SK-N-SH treated with all-trans-retinoic acid at 6 μM for 48 hours (cell line): ENCODE measurements at regions not wholly inside any gene's neighbourhood (a gene's known extent, or its start where the extent isn't known, plus 50 kb on each side); places are given as distances from the start of the nearest gene placed in this dataset.

ENCODE experiments used
- ATAC-seq: fragments of 200-7000 bp; cut with Tn5 transposase; 3 replicates; pipeline ENCODE4 v1.9.1; 2020; ENCODE audit warnings: mild to moderate bottlenecking, moderate library complexity
- ARNTL ChIP-seq: fragments of 450-650 bp; formaldehyde crosslinking; IDR thresholded peaks from 2 replicates; pipeline ENCODE4 v1.5.0; 2020; ENCODE audit warnings: low read depth, mild to moderate bottlenecking, moderate library complexity, borderline replicate concordance
- BACH2 ChIP-seq: fragments of 250-450 bp; sonication (Bioruptor Pico); IDR thresholded peaks from 2 replicates; pipeline ENCODE4 v1.9.0; 2021; ENCODE audit warnings: mild to moderate bottlenecking, borderline replicate concordance
- CSDC2 ChIP-seq: fragments of 250-450 bp; sonication (Bioruptor Pico); IDR thresholded peaks from 2 replicates; pipeline ENCODE4 v1.5.0; 2020; ENCODE audit warnings: mild to moderate bottlenecking, moderate library complexity
- CSRNP3 ChIP-seq: fragments of 250-450 bp; sonication (Bioruptor Pico); IDR thresholded peaks from 2 replicates; pipeline ENCODE4 v1.5.1; 2021; ENCODE audit warnings: mild to moderate bottlenecking, moderate library complexity
- GLIS3 ChIP-seq: fragments of 250-450 bp; sonication (Bioruptor Pico); IDR thresholded peaks from 2 replicates; pipeline ENCODE4 v1.5.0; 2020; ENCODE audit warnings: mild to moderate bottlenecking, moderate library complexity
- ISL1 ChIP-seq: fragments of 250-450 bp; sonication (Bioruptor Pico); IDR thresholded peaks from 2 replicates; pipeline ENCODE4 v2.1.2; 2022; ENCODE audit warnings: mild to moderate bottlenecking, moderate library complexity
- OSR1 ChIP-seq: fragments of 250-450 bp; sonication (Bioruptor Pico); IDR thresholded peaks from 2 replicates; pipeline ENCODE4 v1.8.0; 2022; ENCODE audit warnings: moderate library complexity, mild to moderate bottlenecking, inconsistent platforms
- PATZ1 ChIP-seq: fragments of 250-450 bp; sonication (Bioruptor Pico); IDR thresholded peaks from 2 replicates; pipeline ENCODE4 v1.8.0; 2020; ENCODE audit warnings: mild to moderate bottlenecking, moderate library complexity, borderline replicate concordance
- PPARA ChIP-seq: fragments of 250-450 bp; sonication (Bioruptor Pico); IDR thresholded peaks from 2 replicates; pipeline ENCODE4 v1.5.0; 2020; ENCODE audit warnings: mild to moderate bottlenecking, borderline replicate concordance
- RARB ChIP-seq: fragments of 250-450 bp; sonication (Bioruptor Pico); IDR thresholded peaks from 2 replicates; pipeline ENCODE4 v1.8.0; 2021; ENCODE audit warnings: mild to moderate bottlenecking, moderate library complexity
- SNAI2 ChIP-seq: fragments of 250-450 bp; sonication (Bioruptor Pico); IDR thresholded peaks from 2 replicates; pipeline ENCODE4 v1.5.0; 2020; ENCODE audit warnings: mild to moderate bottlenecking, moderate library complexity
- TOX ChIP-seq: fragments of 250-450 bp; sonication (Bioruptor Pico); IDR thresholded peaks from 2 replicates; pipeline ENCODE4 v1.8.0; 2021; ENCODE audit warnings: mild to moderate bottlenecking, moderate library complexity, borderline replicate concordance
- TSHZ2 ChIP-seq: fragments of 250-450 bp; sonication (Bioruptor Pico); IDR thresholded peaks from 2 replicates; pipeline ENCODE4 v1.5.0; 2020; ENCODE audit warnings: mild to moderate bottlenecking, moderate library complexity
- ZC3H10 ChIP-seq: fragments of 250-450 bp; sonication (Bioruptor Pico); IDR thresholded peaks from 2 replicates; pipeline ENCODE4 v1.5.1; 2021; ENCODE audit warnings: mild to moderate bottlenecking, moderate library complexity
- ZFP3 ChIP-seq: fragments of 250-450 bp; sonication (Bioruptor Pico); IDR thresholded peaks from 2 replicates; pipeline ENCODE4 v1.5.0; 2020; ENCODE audit warnings: mild to moderate bottlenecking, moderate library complexity
- ZNF565 ChIP-seq: fragments of 450-650 bp; formaldehyde crosslinking; conservative IDR thresholded peaks from 2 replicates; pipeline ENCODE4 v1.5.0; 2020; ENCODE audit warnings: low read depth, mild to moderate bottlenecking, moderate library complexity
- ZNF70 ChIP-seq: fragments of 450-650 bp; formaldehyde crosslinking; IDR thresholded peaks from 2 replicates; pipeline ENCODE4 v1.5.0; 2020; ENCODE audit warnings: mild to moderate bottlenecking, moderate library complexity
- ZNF8 ChIP-seq: fragments of 450-650 bp; formaldehyde crosslinking; IDR thresholded peaks from 2 replicates; pipeline ENCODE4 v1.5.0; 2020; ENCODE audit warnings: mild to moderate bottlenecking, moderate library complexity
- TF ChIP-seq, protein P1 (sequence below): fragments of 250-450 bp; sonication (Bioruptor Pico); IDR thresholded peaks from 2 replicates; pipeline ENCODE4 v1.8.0; 2021; ENCODE audit warnings: low read depth, mild to moderate bottlenecking, moderate library complexity, borderline replicate concordance
- TF ChIP-seq, protein P2 (sequence below): fragments of 250-450 bp; sonication (Bioruptor Pico); IDR thresholded peaks from 2 replicates; pipeline ENCODE4 v1.5.1; 2020; ENCODE audit warnings: low read depth, mild to moderate bottlenecking, moderate library complexity

GRCh38 chr1:239612379-239612778 lies 226.0 kb downstream of the CHRM3 start:
- peak; percentile 35 for ATAC-seq

DNA sequence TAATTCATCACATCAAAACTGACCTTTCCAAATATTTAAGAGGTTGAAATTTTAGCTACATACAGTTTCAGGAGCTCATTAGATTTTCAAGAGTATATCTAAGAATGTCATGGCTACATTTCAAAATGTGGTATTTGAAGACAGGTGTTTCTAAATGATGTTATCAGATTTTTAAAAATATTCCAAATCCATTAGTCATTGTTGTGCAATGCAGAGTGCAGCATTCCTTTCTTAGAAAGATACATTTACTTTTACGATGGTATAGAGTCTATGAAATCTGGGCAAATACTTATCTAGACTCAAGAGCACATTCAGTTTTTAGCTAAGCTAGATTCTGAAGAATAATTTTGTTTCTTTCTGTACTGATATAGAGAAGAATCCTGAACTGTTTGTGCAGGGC lies 230.3 kb downstream of the CHRM3 start:
- peak; percentile 76 for ATAC-seq
- no peak for TF ChIP-seq RARB (CRISPR knock-in tag)
- TF ChIP-seq GLIS3 (CRISPR knock-in tag) = no peak
- 0 out of 2 replicates have a peak, but pooled peaks have one; percentile 20 for TF ChIP-seq TOX (CRISPR knock-in tag)
- TF ChIP-seq ISL1 (CRISPR knock-in tag) = peak; percentile 82

More at GRCh38 chr1:239612379-239612778, 226.0 kb downstream of the CHRM3 start:
- no peak for TF ChIP-seq PATZ1 (CRISPR knock-in tag)
- TF ChIP-seq ZNF70 (CRISPR knock-in tag) = no peak
- TF ChIP-seq GLIS3 (CRISPR knock-in tag) = no peak
- no peak for TF ChIP-seq OSR1 (CRISPR knock-in tag)

DNA sequence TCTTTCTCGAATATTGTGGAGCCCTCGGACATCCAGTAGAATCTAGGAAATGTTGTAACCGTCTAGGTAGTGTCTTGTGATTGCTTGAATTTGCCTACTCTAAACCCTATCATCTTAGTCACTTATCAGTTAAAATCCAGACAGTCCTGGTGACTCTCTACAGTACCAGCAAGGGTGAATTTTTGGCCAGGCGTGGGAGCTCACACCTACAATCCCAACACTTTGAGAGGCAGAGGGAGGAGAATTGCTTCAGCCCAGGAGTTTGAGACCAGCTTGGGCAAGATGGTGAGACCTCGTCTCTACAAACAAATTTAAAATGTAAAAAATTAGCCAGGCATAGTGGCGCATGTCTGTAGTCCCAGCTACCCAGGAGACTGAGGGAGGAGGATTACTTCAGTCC lies 230.9 kb downstream of the CHRM3 start:
- peak; percentile 35 for ATAC-seq
- TF ChIP-seq, protein P1, sequence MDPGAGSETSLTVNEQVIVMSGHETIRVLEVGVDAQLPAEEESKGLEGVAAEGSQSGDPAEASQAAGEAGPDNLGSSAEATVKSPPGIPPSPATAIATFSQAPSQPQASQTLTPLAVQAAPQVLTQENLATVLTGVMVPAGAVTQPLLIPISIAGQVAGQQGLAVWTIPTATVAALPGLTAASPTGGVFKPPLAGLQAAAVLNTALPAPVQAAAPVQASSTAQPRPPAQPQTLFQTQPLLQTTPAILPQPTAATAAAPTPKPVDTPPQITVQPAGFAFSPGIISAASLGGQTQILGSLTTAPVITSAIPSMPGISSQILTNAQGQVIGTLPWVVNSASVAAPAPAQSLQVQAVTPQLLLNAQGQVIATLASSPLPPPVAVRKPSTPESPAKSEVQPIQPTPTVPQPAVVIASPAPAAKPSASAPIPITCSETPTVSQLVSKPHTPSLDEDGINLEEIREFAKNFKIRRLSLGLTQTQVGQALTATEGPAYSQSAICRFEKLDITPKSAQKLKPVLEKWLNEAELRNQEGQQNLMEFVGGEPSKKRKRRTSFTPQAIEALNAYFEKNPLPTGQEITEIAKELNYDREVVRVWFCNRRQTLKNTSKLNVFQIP = no peak
- TF ChIP-seq BACH2 (CRISPR knock-in tag) = no peak
- TF ChIP-seq ZNF8 (CRISPR knock-in tag) = no peak
- TF ChIP-seq ARNTL = no peak
- no peak for TF ChIP-seq ZNF565
- TF ChIP-seq TSHZ2 (CRISPR knock-in tag) = no peak
- no peak for TF ChIP-seq GLIS3 (CRISPR knock-in tag)
- TF ChIP-seq, protein P2, sequence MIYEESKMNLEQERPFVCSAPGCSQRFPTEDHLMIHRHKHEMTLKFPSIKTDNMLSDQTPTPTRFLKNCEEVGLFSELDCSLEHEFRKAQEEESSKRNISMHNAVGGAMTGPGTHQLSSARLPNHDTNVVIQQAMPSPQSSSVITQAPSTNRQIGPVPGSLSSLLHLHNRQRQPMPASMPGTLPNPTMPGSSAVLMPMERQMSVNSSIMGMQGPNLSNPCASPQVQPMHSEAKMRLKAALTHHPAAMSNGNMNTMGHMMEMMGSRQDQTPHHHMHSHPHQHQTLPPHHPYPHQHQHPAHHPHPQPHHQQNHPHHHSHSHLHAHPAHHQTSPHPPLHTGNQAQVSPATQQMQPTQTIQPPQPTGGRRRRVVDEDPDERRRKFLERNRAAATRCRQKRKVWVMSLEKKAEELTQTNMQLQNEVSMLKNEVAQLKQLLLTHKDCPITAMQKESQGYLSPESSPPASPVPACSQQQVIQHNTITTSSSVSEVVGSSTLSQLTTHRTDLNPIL (CRISPR knock-in tag) = no peak

- TF ChIP-seq CSDC2 (CRISPR knock-in tag) = no peak
- TF ChIP-seq ARNTL = no peak
- no peak for TF ChIP-seq SNAI2 (CRISPR knock-in tag)
- no peak for TF ChIP-seq PPARA (CRISPR knock-in tag)
- TF ChIP-seq, protein P1 = no peak
- TF ChIP-seq ISL1 (CRISPR knock-in tag) = no peak
- no peak for TF ChIP-seq CSRNP3 (CRISPR knock-in tag)
- no peak for TF ChIP-seq ZFP3 (CRISPR knock-in tag)
- no peak for TF ChIP-seq RARB (CRISPR knock-in tag)
- no peak for TF ChIP-seq TOX (CRISPR knock-in tag)
- no peak for TF ChIP-seq ZC3H10 (CRISPR knock-in tag)
- TF ChIP-seq TSHZ2 (CRISPR knock-in tag) = no peak
- TF ChIP-seq ZNF70 (CRISPR knock-in tag) = no peak
- TF ChIP-seq ZNF8 (CRISPR knock-in tag) = no peak
- TF ChIP-seq BACH2 (CRISPR knock-in tag) = no peak
- no peak for TF ChIP-seq OSR1 (CRISPR knock-in tag)
- no peak for ATAC-seq
Measured at GRCh38 chr1:239617731-239618130, 231.4 kb downstream of the CHRM3 start.
